ENCODE measurements at regions not wholly inside any gene's neighbourhood (a gene's known extent, or its start where the extent isn't known, plus 50 kb on each side); places are given as distances from the start of the nearest gene placed in this dataset.

GRCh38 chr10:8767591-8767990, 713.1 kb downstream of the GATA3 start:
- no peak overlapping the region for H3K4me3 ChIP-seq (replicated peaks; ENCODE audit: low read depth, low read length)
- no peak for DNase-seq (ENCODE audit: extremely low read depth, low read depth)
- TF ChIP-seq CTCF (IDR thresholded peaks at IDR 0.05; ENCODE audit: low read depth, low read length, missing control alignments), result no peak

DNA sequence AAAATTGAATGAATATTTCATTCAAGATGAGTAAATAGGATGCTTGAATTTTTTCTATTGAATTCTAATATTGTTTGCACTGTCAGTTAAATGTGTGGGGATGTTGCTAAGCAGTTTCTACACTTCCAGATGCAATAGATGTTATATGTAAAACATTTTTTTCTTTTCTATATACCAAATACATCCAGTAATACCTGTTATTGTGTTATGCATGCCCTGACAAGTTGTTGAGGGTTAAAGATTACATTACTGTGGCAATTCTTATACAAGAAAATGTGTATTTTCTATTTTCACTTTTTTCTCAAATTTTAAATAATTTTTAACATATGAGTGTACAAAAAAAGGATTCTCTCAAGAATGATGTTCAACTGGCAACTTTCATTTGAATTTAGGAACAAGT, 713.9 kb downstream of the GATA3 start:
- no peak overlapping the region for H3K4me3 ChIP-seq (replicated peaks; ENCODE audit: low read depth, low read length)
- no peak for DNase-seq (ENCODE audit: extremely low read depth, low read depth)
- no peak for TF ChIP-seq CTCF (IDR thresholded peaks at IDR 0.05; ENCODE audit: low read depth, low read length, missing control alignments)

DNA sequence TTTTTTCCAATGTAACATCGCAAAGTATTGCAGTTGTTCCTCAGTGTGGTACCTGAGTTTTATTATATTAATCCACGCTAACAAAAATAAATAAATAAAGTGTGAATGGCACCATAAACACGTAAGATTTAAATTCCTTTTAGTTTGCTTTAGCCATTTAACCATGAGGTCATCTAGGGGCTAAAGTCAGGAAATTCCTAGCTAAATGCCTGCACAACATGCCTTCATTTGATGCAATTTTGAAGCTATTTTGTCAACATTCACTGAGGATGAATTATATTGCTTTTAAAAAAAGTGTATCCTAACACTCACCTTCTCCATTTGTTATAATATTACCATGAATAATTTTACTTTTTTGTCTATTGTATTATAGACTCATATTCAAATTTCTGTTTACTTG, 714.4 kb downstream of the GATA3 start:
- DNase-seq (ENCODE audit: extremely low read depth, low read depth), result no peak
- H3K4me3 ChIP-seq (replicated peaks; ENCODE audit: low read depth, low read length), result no peak overlapping the region
- no peak for TF ChIP-seq CTCF (IDR thresholded peaks at IDR 0.05; ENCODE audit: low read depth, low read length, missing control alignments)

DNA sequence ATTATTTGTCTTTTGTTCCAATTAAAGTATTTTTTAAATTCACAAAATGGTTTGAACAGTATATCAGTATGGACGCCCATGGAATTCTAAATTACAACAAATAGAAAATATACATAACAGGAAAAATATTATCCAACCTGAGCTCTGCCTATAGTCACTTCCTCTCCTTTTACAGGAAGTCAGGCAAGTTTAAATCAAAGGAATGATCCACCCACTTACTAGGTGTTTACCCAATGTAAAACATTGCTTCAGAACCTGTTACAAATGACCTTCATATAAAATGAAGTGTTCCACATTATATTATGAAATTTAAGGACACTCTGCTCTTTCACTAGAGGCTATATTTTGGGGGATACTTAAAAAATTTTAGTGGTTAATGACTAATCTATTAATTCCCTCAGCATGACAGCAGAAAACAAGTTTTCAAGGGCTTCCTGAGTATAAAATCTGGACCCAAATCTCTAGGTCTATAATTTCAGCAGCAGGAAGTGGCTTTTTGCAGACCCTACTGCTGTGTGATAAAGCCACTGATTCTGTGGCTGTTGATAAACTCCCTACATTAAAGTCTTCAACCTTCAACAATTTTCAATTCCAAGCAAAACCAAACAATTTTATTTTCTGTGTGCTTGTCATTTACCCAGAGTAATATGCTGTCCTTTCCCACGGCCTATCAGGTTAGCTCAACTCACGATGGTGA, 722.6 kb downstream of the GATA3 start:
- TF ChIP-seq CTCF (IDR thresholded peaks at IDR 0.05; ENCODE audit: low read depth, low read length, missing control alignments), result no peak
- H3K4me3 ChIP-seq (replicated peaks; ENCODE audit: low read depth, low read length), result no peak overlapping the region
- no peak for DNase-seq (ENCODE audit: extremely low read depth, low read depth)

- no peak for TF ChIP-seq CTCF (IDR thresholded peaks at IDR 0.05; ENCODE audit: low read depth, low read length, missing control alignments)
- H3K4me3 ChIP-seq (replicated peaks; ENCODE audit: low read depth, low read length), result no peak overlapping the region
- no peak for DNase-seq (ENCODE audit: extremely low read depth, low read depth)
Observed at GRCh38 chr10:8778713-8779112, 724.2 kb downstream of the GATA3 start.

- DNase-seq (ENCODE audit: extremely low read depth, low read depth), result no peak
- no peak for TF ChIP-seq CTCF (IDR thresholded peaks at IDR 0.05; ENCODE audit: low read depth, low read length, missing control alignments)
- H3K4me3 ChIP-seq (replicated peaks; ENCODE audit: low read depth, low read length), result no peak overlapping the region
Observed at GRCh38 chr10:8787649-8788048, 733.2 kb downstream of the GATA3 start.

DNA sequence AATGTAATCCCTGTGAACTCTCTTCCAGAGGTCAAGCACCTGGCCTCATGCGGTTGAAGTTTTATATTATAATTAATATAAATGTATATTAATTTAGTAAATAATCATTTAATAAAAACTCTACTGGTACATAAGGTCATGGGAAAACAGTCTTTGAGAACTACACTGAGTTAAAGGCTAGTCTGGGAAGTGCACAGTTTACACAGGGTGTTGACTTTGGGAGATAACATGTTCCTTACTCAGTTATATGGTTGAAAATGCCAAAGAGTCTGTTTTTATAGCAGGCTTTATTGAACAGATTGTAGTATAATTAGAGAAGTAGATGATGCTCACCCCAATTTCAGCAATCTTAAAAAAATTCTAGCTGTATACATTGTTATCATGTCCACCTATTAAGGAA, 735.9 kb downstream of the GATA3 start:
- H3K4me3 ChIP-seq (replicated peaks; ENCODE audit: low read depth, low read length), result no peak overlapping the region
- TF ChIP-seq CTCF (IDR thresholded peaks at IDR 0.05; ENCODE audit: low read depth, low read length, missing control alignments), result no peak
- DNase-seq (ENCODE audit: extremely low read depth, low read depth), result no peak
